GM12878 (cell line): ENCODE measurements at regions not wholly inside any gene's neighbourhood (a gene's known extent, or its start where the extent isn't known, plus 50 kb on each side); places are given as distances from the start of the nearest gene placed in this dataset.

Source experiments
- ATAC-seq: fragments of 200-7000 bp; cut with Tn5 transposase; 3 replicates; pipeline ENCODE4 v1.9.1; 2020; ENCODE audit warnings: mild to moderate bottlenecking, moderate library complexity
- BruUV-seq: library from RNA; stranded (reverse); fragments of 400-500 nt; replicated peaks from 2 replicates; lab custom pipeline; 2021; lab: Mats Ljungman, UMichigan
- CTCF ChIA-PET: fragments of 300-600 bp; sonication (Branson Sonifier 250); formaldehyde crosslinking; extraction: SDS; loops from one replicate; lab custom pipeline; 2021; ENCODE audit warnings: inconsistent platforms; lab: Yijun Ruan, JAX
- POLR2A ChIA-PET: fragments of 350-600 bp; formaldehyde crosslinking; extraction: SDS; loops from one replicate; lab custom pipeline; 2021; ENCODE audit warnings: inconsistent platforms; lab: Charles Lee
- RAD21 ChIA-PET: fragments of 300-600 bp; sonication (Branson Sonifier 250); formaldehyde crosslinking; loops from one replicate; lab custom pipeline; 2023; ENCODE audit warnings: antibody characterized with exemption; ENCODE audit not compliant: unreplicated experiment; lab: Charles Lee
- SMC1A ChIA-PET: fragments of 300-600 bp; sonication (Branson Sonifier 250); formaldehyde crosslinking; loops from one replicate; lab custom pipeline; 2023; ENCODE audit not compliant: unreplicated experiment, uncharacterized antibody; lab: Charles Lee
- DNase-seq: peaks from one replicate; pipeline ENCODE4 v3.0.0-alpha.2; 2011; ENCODE audit warnings: low read depth, low spot score
- FAIRE-seq: peaks from 3 replicates; lab custom pipeline; 2011; peaks lifted over from hg19 to GRCh38; lab: Jason Lieb, UNC
- H2AFZ ChIP-seq: 2 replicates; pipeline ENCODE4 v1.6.0; 2011; ENCODE audit warnings: low read depth, low read length, control low read depth; ENCODE audit not compliant: control insufficient read depth
- H3K27ac ChIP-seq: 2 replicates; pipeline ENCODE4 v1.5.1; 2011; ENCODE audit warnings: control low read depth; ENCODE audit not compliant: control insufficient read depth, insufficient read depth
- H3K27me3 ChIP-seq, 2 experiments: replicated peaks in 1 of 2; 2 replicates each; pipeline versions ENCODE4 v1.6.0 to v1.6.1; 2011; ENCODE audit warnings: low read length in 1 of 2; ENCODE audit not compliant: control insufficient read depth in 2 of 2, insufficient read depth in 2 of 2
- H3K36me3 ChIP-seq, 2 experiments: 2 replicates each; pipeline ENCODE4 v1.5.1; 2011; ENCODE audit warnings: low read length in 1 of 2; ENCODE audit not compliant: control insufficient read depth in 2 of 2, insufficient read depth in 2 of 2
- H3K4me1 ChIP-seq: 2 replicates; pipeline ENCODE4 v1.6.1; 2011; ENCODE audit warnings: mild to moderate bottlenecking, low read length, moderate library complexity, mixed read lengths; ENCODE audit not compliant: control insufficient read depth, insufficient read depth
- H3K4me2 ChIP-seq: 2 replicates; pipeline ENCODE4 v1.6.0; 2011; ENCODE audit warnings: control low read depth; ENCODE audit not compliant: control insufficient read depth, insufficient read depth
- H3K4me3 ChIP-seq: fragments of 200-600 bp; sonication (generic); 2 replicates; pipeline ENCODE4 v1.5.1; 2016
- H3K79me2 ChIP-seq: 2 replicates; pipeline ENCODE4 v1.6.0; 2011; ENCODE audit warnings: low read length; ENCODE audit not compliant: control insufficient read depth, insufficient read depth
- H3K9ac ChIP-seq: 2 replicates; pipeline ENCODE4 v1.8.0; 2011; ENCODE audit warnings: low read length, control low read depth, mixed read lengths; ENCODE audit not compliant: control insufficient read depth, insufficient read depth
- H3K9me3 ChIP-seq: replicated peaks from 3 replicates; pipeline ENCODE4 v1.5.1; 2011; ENCODE audit warnings: mild to moderate bottlenecking, low read length; ENCODE audit not compliant: control insufficient read depth, insufficient read depth
- H4K20me1 ChIP-seq: 2 replicates; pipeline ENCODE4 v1.6.0; 2011; ENCODE audit not compliant: control insufficient read depth, insufficient read depth
- CHD4 ChIP-seq: fragments of 200-600 bp; sonication (generic); IDR thresholded peaks from 2 replicates; pipeline ENCODE4 v1.6.1; 2016; ENCODE audit warnings: mild to moderate bottlenecking
- FOXK2 ChIP-seq: fragments of 450-650 bp; IDR thresholded peaks from 2 replicates; pipeline ENCODE4 v1.6.1; 2017; ENCODE audit warnings: mild to moderate bottlenecking, moderate library complexity
- HDAC2 ChIP-seq: fragments of 200-600 bp; sonication (generic); IDR thresholded peaks from 2 replicates; pipeline ENCODE4 v1.6.1; 2017
- HDAC6 ChIP-seq: fragments of 200-600 bp; sonication (generic); IDR thresholded peaks from one replicate; pipeline ENCODE4 v1.8.0; 2017; ENCODE audit warnings: antibody characterized with exemption; ENCODE audit not compliant: unreplicated experiment
- IKZF1 ChIP-seq: fragments of 450-650 bp; conservative IDR thresholded peaks from 2 replicates; pipeline ENCODE4 v1.6.1; 2017; ENCODE audit warnings: antibody characterized with exemption, mild to moderate bottlenecking
- MEF2A ChIP-seq: IDR thresholded peaks from 2 replicates; pipeline ENCODE4 v1.6.1; 2011; ENCODE audit warnings: low read depth, mild to moderate bottlenecking, low read length, moderate library complexity; ENCODE audit not compliant: insufficient read depth
- MTA2 ChIP-seq: fragments of 450-650 bp; IDR thresholded peaks from 2 replicates; pipeline ENCODE4 v1.6.1; 2016; ENCODE audit warnings: low read depth, mild to moderate bottlenecking, moderate library complexity
- NR2C1 ChIP-seq: fragments of 450-650 bp; IDR thresholded peaks from 2 replicates; pipeline ENCODE4 v1.6.1; 2017; ENCODE audit warnings: antibody characterized with exemption, mild to moderate bottlenecking, moderate library complexity
- PAX5 ChIP-seq: IDR thresholded peaks from 2 replicates; pipeline ENCODE4 v1.6.1; 2011; ENCODE audit warnings: low read depth, low read length, borderline replicate concordance
- POU2F2 ChIP-seq: IDR thresholded peaks from 3 replicates; pipeline ENCODE4 v1.6.1; 2011; ENCODE audit warnings: low read depth, mild to moderate bottlenecking, low read length, borderline replicate concordance
- RBBP5 ChIP-seq: fragments of 200-600 bp; sonication (generic); conservative IDR thresholded peaks from 2 replicates; pipeline ENCODE4 v1.6.1; 2016
- RUNX3 ChIP-seq: IDR thresholded peaks from 2 replicates; pipeline ENCODE4 v1.6.1; 2012; ENCODE audit warnings: low read length, inconsistent platforms
- SMARCA5 ChIP-seq: fragments of 450-650 bp; IDR thresholded peaks from 2 replicates; pipeline ENCODE4 v1.6.1; 2017; ENCODE audit warnings: mild to moderate bottlenecking
- TARDBP ChIP-seq: IDR thresholded peaks from 2 replicates; pipeline ENCODE4 v1.6.1; 2016; ENCODE audit warnings: borderline replicate concordance
- TCF12 ChIP-seq: IDR thresholded peaks from 2 replicates; pipeline ENCODE4 v1.6.1; 2011; ENCODE audit warnings: low read depth, mild to moderate bottlenecking, low read length
- YY1 ChIP-seq: IDR thresholded peaks from 2 replicates; pipeline ENCODE4 v1.6.1; 2011; ENCODE audit warnings: low read depth, mild to moderate bottlenecking, low read length
- ZZZ3 ChIP-seq: IDR thresholded peaks from 2 replicates; pipeline ENCODE4 v1.6.1; 2011; ENCODE audit warnings: low read depth; ENCODE audit not compliant: control insufficient read depth, insufficient read length
- WGBS: methylation state at CpG from one replicate; pipeline ENCODE4 v1.1.6; 2016; ENCODE audit warnings: low lambda C conversion rate; ENCODE audit not compliant: insufficient replicate concordance, insufficient coverage; ENCODE audit errors: missing lambda C conversion rate; 5-methylcytosine and 5-hydroxymethylcytosine counted together
- in situ Hi-C: fragments of 300-500 bp; cut with MboI; formaldehyde crosslinking; loops from 9 replicates; pipeline ENCODE4 v1.14.3; 2018; ENCODE audit warnings: mixed read lengths
- intact Hi-C: fragments of 100-400 bp; cut with micrococcal nuclease; formaldehyde crosslinking; loops from one replicate; pipeline ENCODE4 v1.14.2; 2022; ENCODE audit not compliant: unreplicated experiment
- TF ChIP-seq, protein P1 (sequence below): IDR thresholded peaks from 2 replicates; pipeline ENCODE4 v1.6.1; 2011; ENCODE audit warnings: borderline replicate concordance, low read depth, mild to moderate bottlenecking, moderate library complexity, mixed read lengths, low read length; ENCODE audit not compliant: insufficient read depth; ENCODE audit errors: extremely low read length
- TF ChIP-seq, protein P2 (sequence below): IDR thresholded peaks from 2 replicates; pipeline ENCODE4 v1.6.1; 2012; ENCODE audit warnings: low read length, inconsistent platforms
- TF ChIP-seq, protein P3 (sequence below): IDR thresholded peaks from 2 replicates; pipeline ENCODE4 v1.6.1; 2012; ENCODE audit warnings: improper control_type of control experiment, low read depth, low read length; ENCODE audit not compliant: insufficient replicate concordance

DNA sequence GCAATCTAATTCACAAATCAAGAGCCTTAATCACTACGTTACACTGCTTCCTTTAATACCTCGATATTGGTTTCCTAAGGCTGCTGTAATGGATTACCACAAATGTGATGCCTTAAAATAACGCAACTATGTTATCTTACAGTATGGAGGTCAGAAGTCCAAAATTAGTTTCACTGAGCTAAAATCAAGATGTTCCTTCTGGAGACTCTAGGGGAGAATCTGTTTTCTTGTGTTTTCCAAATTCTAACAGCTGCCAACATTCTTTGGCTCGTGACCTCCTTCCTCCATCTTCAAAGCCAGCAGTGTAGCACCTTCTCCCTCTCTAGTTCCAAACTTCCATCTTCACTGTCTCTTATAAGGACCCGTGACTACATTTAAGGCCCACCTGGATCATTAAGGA lies 335.0 kb upstream of the NFIA start:
- WGBS, result 35% methylated on average over 5 of the region's 5 CpGs
- Histone ChIP-seq H2AFZ (no peak overlapping the region), H3K9me3 (no peaks in the 10 kb centered on the region), H3K9ac (no peak overlapping the region), H4K20me1 (no peaks in the 10 kb centered on the region), H3K4me1 (no peaks in the 10 kb centered on the region), H3K27ac (no peak overlapping the region), H3K4me2 (no peak overlapping the region), H3K79me2 (no peaks in the 10 kb centered on the region), H3K36me3 (no peaks in the 10 kb centered on the region), H3K4me3 (no peak overlapping the region), H3K27me3 (no peaks in the 10 kb centered on the region)
- RAD21 ChIA-PET, result no interaction called here
- ATAC-seq (no peak), DNase-seq (no peak), FAIRE-seq (no peak)
- intact Hi-C loops, result no loop called here
- POLR2A ChIA-PET, result no interaction called here
- in situ Hi-C loops, result no loop called here
- TF ChIP-seq, protein P1, sequence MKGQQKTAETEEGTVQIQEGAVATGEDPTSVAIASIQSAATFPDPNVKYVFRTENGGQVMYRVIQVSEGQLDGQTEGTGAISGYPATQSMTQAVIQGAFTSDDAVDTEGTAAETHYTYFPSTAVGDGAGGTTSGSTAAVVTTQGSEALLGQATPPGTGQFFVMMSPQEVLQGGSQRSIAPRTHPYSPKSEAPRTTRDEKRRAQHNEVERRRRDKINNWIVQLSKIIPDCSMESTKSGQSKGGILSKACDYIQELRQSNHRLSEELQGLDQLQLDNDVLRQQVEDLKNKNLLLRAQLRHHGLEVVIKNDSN, result no peak
- TF ChIP-seq, protein P2, sequence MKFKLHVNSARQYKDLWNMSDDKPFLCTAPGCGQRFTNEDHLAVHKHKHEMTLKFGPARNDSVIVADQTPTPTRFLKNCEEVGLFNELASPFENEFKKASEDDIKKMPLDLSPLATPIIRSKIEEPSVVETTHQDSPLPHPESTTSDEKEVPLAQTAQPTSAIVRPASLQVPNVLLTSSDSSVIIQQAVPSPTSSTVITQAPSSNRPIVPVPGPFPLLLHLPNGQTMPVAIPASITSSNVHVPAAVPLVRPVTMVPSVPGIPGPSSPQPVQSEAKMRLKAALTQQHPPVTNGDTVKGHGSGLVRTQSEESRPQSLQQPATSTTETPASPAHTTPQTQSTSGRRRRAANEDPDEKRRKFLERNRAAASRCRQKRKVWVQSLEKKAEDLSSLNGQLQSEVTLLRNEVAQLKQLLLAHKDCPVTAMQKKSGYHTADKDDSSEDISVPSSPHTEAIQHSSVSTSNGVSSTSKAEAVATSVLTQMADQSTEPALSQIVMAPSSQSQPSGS, result no peak
- TF ChIP-seq SMARCA5 (no peak), MEF2A (no peak), RUNX3 (no peak), POU2F2 (no peak), RBBP5 (no peak), IKZF1 (no peak), FOXK2 (no peak), MTA2 (no peak), HDAC6 (no peak), TCF12 (no peak), NR2C1 (no peak), CHD4 (no peak), YY1 (no peak), ZZZ3 (no peak), TARDBP (no peak), PAX5 (no peak), HDAC2 (no peak)
- TF ChIP-seq, protein P3, sequence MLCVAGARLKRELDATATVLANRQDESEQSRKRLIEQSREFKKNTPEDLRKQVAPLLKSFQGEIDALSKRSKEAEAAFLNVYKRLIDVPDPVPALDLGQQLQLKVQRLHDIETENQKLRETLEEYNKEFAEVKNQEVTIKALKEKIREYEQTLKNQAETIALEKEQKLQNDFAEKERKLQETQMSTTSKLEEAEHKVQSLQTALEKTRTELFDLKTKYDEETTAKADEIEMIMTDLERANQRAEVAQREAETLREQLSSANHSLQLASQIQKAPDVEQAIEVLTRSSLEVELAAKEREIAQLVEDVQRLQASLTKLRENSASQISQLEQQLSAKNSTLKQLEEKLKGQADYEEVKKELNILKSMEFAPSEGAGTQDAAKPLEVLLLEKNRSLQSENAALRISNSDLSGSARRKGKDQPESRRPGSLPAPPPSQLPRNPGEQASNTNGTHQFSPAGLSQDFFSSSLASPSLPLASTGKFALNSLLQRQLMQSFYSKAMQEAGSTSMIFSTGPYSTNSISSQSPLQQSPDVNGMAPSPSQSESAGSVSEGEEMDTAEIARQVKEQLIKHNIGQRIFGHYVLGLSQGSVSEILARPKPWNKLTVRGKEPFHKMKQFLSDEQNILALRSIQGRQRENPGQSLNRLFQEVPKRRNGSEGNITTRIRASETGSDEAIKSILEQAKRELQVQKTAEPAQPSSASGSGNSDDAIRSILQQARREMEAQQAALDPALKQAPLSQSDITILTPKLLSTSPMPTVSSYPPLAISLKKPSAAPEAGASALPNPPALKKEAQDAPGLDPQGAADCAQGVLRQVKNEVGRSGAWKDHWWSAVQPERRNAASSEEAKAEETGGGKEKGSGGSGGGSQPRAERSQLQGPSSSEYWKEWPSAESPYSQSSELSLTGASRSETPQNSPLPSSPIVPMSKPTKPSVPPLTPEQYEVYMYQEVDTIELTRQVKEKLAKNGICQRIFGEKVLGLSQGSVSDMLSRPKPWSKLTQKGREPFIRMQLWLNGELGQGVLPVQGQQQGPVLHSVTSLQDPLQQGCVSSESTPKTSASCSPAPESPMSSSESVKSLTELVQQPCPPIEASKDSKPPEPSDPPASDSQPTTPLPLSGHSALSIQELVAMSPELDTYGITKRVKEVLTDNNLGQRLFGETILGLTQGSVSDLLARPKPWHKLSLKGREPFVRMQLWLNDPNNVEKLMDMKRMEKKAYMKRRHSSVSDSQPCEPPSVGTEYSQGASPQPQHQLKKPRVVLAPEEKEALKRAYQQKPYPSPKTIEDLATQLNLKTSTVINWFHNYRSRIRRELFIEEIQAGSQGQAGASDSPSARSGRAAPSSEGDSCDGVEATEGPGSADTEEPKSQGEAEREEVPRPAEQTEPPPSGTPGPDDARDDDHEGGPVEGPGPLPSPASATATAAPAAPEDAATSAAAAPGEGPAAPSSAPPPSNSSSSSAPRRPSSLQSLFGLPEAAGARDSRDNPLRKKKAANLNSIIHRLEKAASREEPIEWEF, result no peak
- SMC1A ChIA-PET, result no interaction called here
- no TSS peak for BruUV-seq
- CTCF ChIA-PET, result interaction anchor here (0.6 kb wide), 1 partner anchor 11 kb away, joined by 3 read pairs; no protein-coding TSS in a partner anchor
